Neural progenitor cell (in vitro differentiated cells): ENCODE measurements at regions not wholly inside any gene's neighbourhood (a gene's known extent, or its start where the extent isn't known, plus 50 kb on each side); places are given as distances from the start of the nearest gene placed in this dataset.

Experiments
- DNase-seq: peaks from one replicate; pipeline ENCODE4 v3.0.0-alpha.2; 2016; ENCODE audit warnings: low spot score
- H2AFZ ChIP-seq: fragments of 200-600 bp; sonication (generic); replicated peaks from 2 replicates; pipeline ENCODE4 v1.6.1; 2016; ENCODE audit warnings: antibody characterized with exemption
- H3F3A ChIP-seq: fragments of 200-600 bp; sonication (generic); 2 replicates; pipeline ENCODE4 v1.6.1; 2016; ENCODE audit warnings: antibody characterized with exemption, low read depth
- H3K27ac ChIP-seq: fragments of 200-600 bp; sonication (generic); 2 replicates; pipeline ENCODE4 v1.5.1; 2016; ENCODE audit warnings: mild to moderate bottlenecking
- H3K27me3 ChIP-seq: fragments of 200-600 bp; sonication (generic); 2 replicates; pipeline ENCODE4 v1.6.1; 2016; ENCODE audit warnings: mild to moderate bottlenecking, moderate library complexity
- H3K36me3 ChIP-seq: fragments of 200-600 bp; sonication (generic); 2 replicates; pipeline ENCODE4 v1.5.1; 2016
- H3K4me1 ChIP-seq: fragments of 200-600 bp; sonication (generic); 2 replicates; pipeline ENCODE4 v1.6.1; 2016; ENCODE audit warnings: mixed run types
- H3K4me2 ChIP-seq: fragments of 200-600 bp; sonication (generic); 2 replicates; pipeline ENCODE4 v1.6.1; 2016
- H3K4me3 ChIP-seq: fragments of 200-600 bp; sonication (generic); 2 replicates; pipeline ENCODE4 v1.5.1; 2016
- H3K79me2 ChIP-seq: fragments of 200-600 bp; sonication (generic); 2 replicates; pipeline ENCODE4 v1.6.1; 2016; ENCODE audit warnings: low read depth
- H3K9ac ChIP-seq: fragments of 200-600 bp; sonication (generic); 2 replicates; pipeline ENCODE4 v1.6.1; 2016
- H3K9me3 ChIP-seq: fragments of 200-600 bp; sonication (generic); 2 replicates; pipeline ENCODE4 v1.5.1; 2016; ENCODE audit warnings: low read depth
- H4K20me1 ChIP-seq: fragments of 200-600 bp; sonication (generic); 2 replicates; pipeline ENCODE4 v1.6.1; 2016; ENCODE audit warnings: low read depth
- H3K27ac Mint-ChIP-seq: 3 replicates; pipeline ENCODE4 v1.8.0; 2021; ENCODE audit warnings: mixed read lengths
- H3K27me3 Mint-ChIP-seq: 2 replicates; pipeline ENCODE4 v1.8.0; 2022; ENCODE audit warnings: low read depth, mild to moderate bottlenecking, inconsistent platforms, moderate library complexity, mixed read lengths; ENCODE audit not compliant: insufficient read depth
- H3K36me3 Mint-ChIP-seq: 3 replicates; pipeline ENCODE4 v1.8.0; 2021; ENCODE audit warnings: mixed read lengths
- H3K4me1 Mint-ChIP-seq: 3 replicates; pipeline ENCODE4 v1.8.0; 2021; ENCODE audit warnings: mixed read lengths
- H3K4me3 Mint-ChIP-seq: 3 replicates; pipeline ENCODE4 v1.8.0; 2021; ENCODE audit warnings: mild to moderate bottlenecking, moderate library complexity, mixed read lengths
- H3K9me3 Mint-ChIP-seq: 3 replicates; pipeline ENCODE4 v1.8.0; 2020; ENCODE audit warnings: mixed read lengths
- CTCF ChIP-seq: fragments of 200-600 bp; sonication (generic); IDR thresholded peaks from 2 replicates; pipeline ENCODE4 v1.5.1; 2017; ENCODE audit warnings: antibody characterized with exemption, mild to moderate bottlenecking
- EZH2 ChIP-seq: fragments of 200-600 bp; sonication (generic); IDR thresholded peaks from 2 replicates; pipeline ENCODE4 v1.6.1; 2017; ENCODE audit warnings: antibody characterized with exemption, mild to moderate bottlenecking, moderate library complexity
- EZH2phosphoT487 ChIP-seq: fragments of 200-600 bp; sonication (generic); IDR thresholded peaks from 2 replicates; pipeline ENCODE4 v1.6.1; 2017; ENCODE audit warnings: antibody characterized with exemption

GRCh38 chr6:119510246-119510645 is 160.7 kb upstream of the MAN1A1 start:
- H2AFZ ChIP-seq = no peak overlapping the region
- Mint-ChIP-seq H3K27me3 (no peaks in the 10 kb centered on the region), H3K36me3 (no peaks in the 10 kb centered on the region), H3K9me3 (no peaks in the 10 kb centered on the region), H3K4me3 (no peak overlapping the region), H3K27ac (no peak overlapping the region), H3K4me1 (no peaks in the 10 kb centered on the region)
- H3K4me2 ChIP-seq = no peak overlapping the region
- H4K20me1 ChIP-seq = no peaks in the 10 kb centered on the region
- H3K27me3 ChIP-seq = no peaks in the 10 kb centered on the region
- no peaks in the 10 kb centered on the region for H3K36me3 ChIP-seq
- H3F3A ChIP-seq = no peaks in the 10 kb centered on the region
- no peak overlapping the region for H3K9ac ChIP-seq
- TF ChIP-seq EZH2phosphoT487 = no peak
- TF ChIP-seq CTCF = no peak
- no peak for TF ChIP-seq EZH2
- no peaks in the 10 kb centered on the region for H3K79me2 ChIP-seq
- no peak overlapping the region for H3K4me3 ChIP-seq
- no peak overlapping the region for H3K27ac ChIP-seq
- DNase-seq = no peak
- H3K4me1 ChIP-seq = no peaks in the 10 kb centered on the region
- H3K9me3 ChIP-seq = no peaks in the 10 kb centered on the region

DNA sequence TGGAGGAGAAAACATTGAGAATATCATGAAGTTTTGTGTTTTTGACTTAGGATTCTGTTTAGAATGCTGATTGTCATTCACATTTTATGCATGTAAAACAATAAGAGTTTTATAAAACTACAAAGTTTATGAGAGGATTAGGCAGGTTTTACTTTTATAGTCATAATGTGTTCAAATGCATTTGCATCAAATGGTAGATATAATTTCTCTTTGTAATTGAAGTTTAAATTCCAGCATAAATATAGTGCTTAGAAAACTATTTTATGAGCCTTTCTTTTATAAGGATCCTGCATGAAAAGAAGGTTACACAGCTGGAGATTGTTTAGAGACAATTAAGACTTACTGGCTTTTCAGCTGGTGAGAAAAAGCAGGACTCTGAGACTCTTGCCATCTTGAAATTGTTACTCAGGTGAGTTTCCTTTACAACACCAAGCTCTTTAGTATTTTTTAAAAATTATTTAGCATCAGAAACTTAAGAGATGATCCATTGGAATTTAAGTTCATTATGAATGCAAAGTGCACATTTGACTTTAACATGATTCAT is 157.1 kb upstream of the MAN1A1 start:
- H3K4me3 ChIP-seq = no peak overlapping the region
- Mint-ChIP-seq H3K36me3 (no peaks in the 10 kb centered on the region), H3K27me3 (no peaks in the 10 kb centered on the region), H3K9me3 (no peaks in the 10 kb centered on the region), H3K27ac (no peak overlapping the region), H3K4me3 (no peak overlapping the region), H3K4me1 (no peaks in the 10 kb centered on the region)
- no peaks in the 10 kb centered on the region for H3K27me3 ChIP-seq
- no peaks in the 10 kb centered on the region for H3K4me1 ChIP-seq
- H3K79me2 ChIP-seq = no peaks in the 10 kb centered on the region
- H2AFZ ChIP-seq = no peak overlapping the region
- H3K9me3 ChIP-seq = no peaks in the 10 kb centered on the region
- H3K4me2 ChIP-seq = no peak overlapping the region
- H3F3A ChIP-seq = no peaks in the 10 kb centered on the region
- TF ChIP-seq EZH2 (no peak), CTCF (no peak), EZH2phosphoT487 (no peak)
- H3K9ac ChIP-seq = no peak overlapping the region
- DNase-seq = no peak
- no peaks in the 10 kb centered on the region for H4K20me1 ChIP-seq
- no peaks in the 10 kb centered on the region for H3K36me3 ChIP-seq
- H3K27ac ChIP-seq = no peak overlapping the region

DNA sequence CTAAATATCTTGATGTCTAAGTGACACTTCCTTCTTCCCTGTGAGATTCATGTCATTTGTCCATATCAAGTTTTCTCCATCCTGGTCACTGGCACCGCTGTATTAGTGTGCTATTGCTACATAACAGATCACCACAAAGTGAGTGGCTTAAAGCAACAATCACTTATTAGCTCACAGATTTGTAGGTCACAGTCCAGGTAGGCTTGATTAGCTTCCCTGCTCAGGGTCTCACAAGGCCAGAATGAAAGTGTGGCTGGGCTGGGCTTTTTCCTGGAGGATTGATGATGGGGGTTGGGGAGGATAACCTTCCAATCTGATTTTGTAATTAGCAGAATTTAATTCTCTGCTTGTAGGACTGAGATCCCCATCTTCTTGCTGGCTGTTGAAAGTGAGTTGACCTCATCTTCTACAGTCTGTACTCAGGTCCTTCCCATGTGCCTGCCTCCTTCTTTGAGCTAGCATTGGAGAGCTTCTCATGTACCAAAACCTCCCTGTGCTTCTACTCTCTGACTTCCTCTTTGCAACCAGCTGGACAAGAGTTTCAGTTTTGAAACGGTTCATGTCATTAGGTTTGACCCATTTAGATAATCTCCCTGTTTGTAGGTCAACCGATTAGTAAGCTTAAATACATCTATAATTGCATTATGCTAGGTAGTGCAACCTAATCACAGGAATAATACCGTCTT is 152.4 kb upstream of the MAN1A1 start:
- Histone ChIP-seq H3K4me3 (no peak overlapping the region), H3K4me2 (no peak overlapping the region), H3K36me3 (no peaks in the 10 kb centered on the region), H3F3A (no peaks in the 10 kb centered on the region), H3K79me2 (no peaks in the 10 kb centered on the region), H3K27me3 (no peaks in the 10 kb centered on the region), H2AFZ (no peak overlapping the region), H4K20me1 (no peaks in the 10 kb centered on the region), H3K4me1 (no peaks in the 10 kb centered on the region), H3K27ac (no peak overlapping the region), H3K9ac (no peak overlapping the region), H3K9me3 (no peaks in the 10 kb centered on the region)
- Mint-ChIP-seq H3K4me1 (no peaks in the 10 kb centered on the region), H3K27ac (no peak overlapping the region), H3K9me3 (no peaks in the 10 kb centered on the region), H3K36me3 (no peaks in the 10 kb centered on the region), H3K4me3 (no peak overlapping the region), H3K27me3 (no peaks in the 10 kb centered on the region)
- TF ChIP-seq CTCF (no peak), EZH2phosphoT487 (no peak), EZH2 (no peak)
- no peak for DNase-seq
